HEK293 (cell line): ENCODE measurements at regions not wholly inside any gene's neighbourhood (a gene's known extent, or its start where the extent isn't known, plus 50 kb on each side); places are given as distances from the start of the nearest gene placed in this dataset.

Experiments
- KLF8 ChIP-seq: fragments of 450-650 bp; formaldehyde crosslinking; IDR thresholded peaks from 2 replicates; pipeline ENCODE4 v1.5.1; 2016; ENCODE audit warnings: missing biosample characterization, missing genetic modification characterization
- YY1 ChIP-seq: fragments of 450-650 bp; formaldehyde crosslinking; IDR thresholded peaks from 2 replicates; pipeline ENCODE4 v1.5.1; 2018; ENCODE audit warnings: missing biosample characterization, missing genetic modification characterization
- ZFP3 ChIP-seq: fragments of 450-650 bp; formaldehyde crosslinking; IDR thresholded peaks from 2 replicates; pipeline ENCODE4 v1.5.1; 2016; ENCODE audit warnings: low read depth, missing biosample characterization, missing genetic modification characterization
- ZNF324 ChIP-seq: fragments of 450-650 bp; formaldehyde crosslinking; IDR thresholded peaks from 2 replicates; pipeline ENCODE4 v1.5.1; 2016; ENCODE audit warnings: missing biosample characterization, missing genetic modification characterization
- ZNF747 ChIP-seq: fragments of 450-650 bp; formaldehyde crosslinking; IDR thresholded peaks from 2 replicates; pipeline ENCODE4 v1.5.1; 2016; ENCODE audit warnings: missing biosample characterization, missing genetic modification characterization
- TF ChIP-seq, protein P1 (sequence below): fragments of 450-650 bp; formaldehyde crosslinking; IDR thresholded peaks from 2 replicates; pipeline ENCODE4 v1.5.1; 2016; ENCODE audit warnings: missing biosample characterization, missing genetic modification characterization
- TF ChIP-seq, protein P2 (sequence below): fragments of 450-650 bp; formaldehyde crosslinking; conservative IDR thresholded peaks from 2 replicates; pipeline ENCODE4 v1.5.1; 2016; ENCODE audit warnings: low read depth, missing biosample characterization, missing genetic modification characterization

DNA sequence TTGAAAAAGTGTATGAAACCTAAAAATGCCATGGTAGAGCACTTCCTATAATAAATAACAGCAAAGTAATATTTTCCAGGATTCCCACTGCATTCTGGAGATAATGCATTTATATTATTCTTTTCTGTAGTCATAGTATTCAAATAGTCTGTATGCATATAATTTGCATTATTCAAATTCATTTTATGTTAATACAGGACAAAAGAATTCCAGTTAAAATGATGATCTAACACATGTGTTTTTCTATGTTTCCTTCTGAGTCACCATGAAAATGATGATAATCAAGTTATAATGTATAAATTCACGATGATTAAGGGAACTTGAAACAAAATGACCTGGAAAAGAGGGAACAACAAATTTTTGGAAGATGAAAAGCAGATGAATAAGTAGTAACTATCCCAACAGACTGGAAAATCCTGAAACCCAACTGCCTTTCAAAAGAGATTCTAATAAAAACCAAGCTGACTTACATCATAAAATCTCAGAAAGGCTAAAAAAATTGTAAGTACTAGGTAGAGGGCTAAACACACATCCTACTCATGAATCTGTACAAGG is 358.6 kb upstream of the PAPPA start:
- no peak for TF ChIP-seq KLF8 (tag by site-specific recombination)
- no peak for TF ChIP-seq YY1
- TF ChIP-seq ZNF324 (tag by site-specific recombination) = no peak
- TF ChIP-seq, protein P1, sequence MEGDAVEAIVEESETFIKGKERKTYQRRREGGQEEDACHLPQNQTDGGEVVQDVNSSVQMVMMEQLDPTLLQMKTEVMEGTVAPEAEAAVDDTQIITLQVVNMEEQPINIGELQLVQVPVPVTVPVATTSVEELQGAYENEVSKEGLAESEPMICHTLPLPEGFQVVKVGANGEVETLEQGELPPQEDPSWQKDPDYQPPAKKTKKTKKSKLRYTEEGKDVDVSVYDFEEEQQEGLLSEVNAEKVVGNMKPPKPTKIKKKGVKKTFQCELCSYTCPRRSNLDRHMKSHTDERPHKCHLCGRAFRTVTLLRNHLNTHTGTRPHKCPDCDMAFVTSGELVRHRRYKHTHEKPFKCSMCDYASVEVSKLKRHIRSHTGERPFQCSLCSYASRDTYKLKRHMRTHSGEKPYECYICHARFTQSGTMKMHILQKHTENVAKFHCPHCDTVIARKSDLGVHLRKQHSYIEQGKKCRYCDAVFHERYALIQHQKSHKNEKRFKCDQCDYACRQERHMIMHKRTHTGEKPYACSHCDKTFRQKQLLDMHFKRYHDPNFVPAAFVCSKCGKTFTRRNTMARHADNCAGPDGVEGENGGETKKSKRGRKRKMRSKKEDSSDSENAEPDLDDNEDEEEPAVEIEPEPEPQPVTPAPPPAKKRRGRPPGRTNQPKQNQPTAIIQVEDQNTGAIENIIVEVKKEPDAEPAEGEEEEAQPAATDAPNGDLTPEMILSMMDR (tag by site-specific recombination) = no peak
- TF ChIP-seq ZFP3 (tag by site-specific recombination) = no peak
- TF ChIP-seq, protein P2, sequence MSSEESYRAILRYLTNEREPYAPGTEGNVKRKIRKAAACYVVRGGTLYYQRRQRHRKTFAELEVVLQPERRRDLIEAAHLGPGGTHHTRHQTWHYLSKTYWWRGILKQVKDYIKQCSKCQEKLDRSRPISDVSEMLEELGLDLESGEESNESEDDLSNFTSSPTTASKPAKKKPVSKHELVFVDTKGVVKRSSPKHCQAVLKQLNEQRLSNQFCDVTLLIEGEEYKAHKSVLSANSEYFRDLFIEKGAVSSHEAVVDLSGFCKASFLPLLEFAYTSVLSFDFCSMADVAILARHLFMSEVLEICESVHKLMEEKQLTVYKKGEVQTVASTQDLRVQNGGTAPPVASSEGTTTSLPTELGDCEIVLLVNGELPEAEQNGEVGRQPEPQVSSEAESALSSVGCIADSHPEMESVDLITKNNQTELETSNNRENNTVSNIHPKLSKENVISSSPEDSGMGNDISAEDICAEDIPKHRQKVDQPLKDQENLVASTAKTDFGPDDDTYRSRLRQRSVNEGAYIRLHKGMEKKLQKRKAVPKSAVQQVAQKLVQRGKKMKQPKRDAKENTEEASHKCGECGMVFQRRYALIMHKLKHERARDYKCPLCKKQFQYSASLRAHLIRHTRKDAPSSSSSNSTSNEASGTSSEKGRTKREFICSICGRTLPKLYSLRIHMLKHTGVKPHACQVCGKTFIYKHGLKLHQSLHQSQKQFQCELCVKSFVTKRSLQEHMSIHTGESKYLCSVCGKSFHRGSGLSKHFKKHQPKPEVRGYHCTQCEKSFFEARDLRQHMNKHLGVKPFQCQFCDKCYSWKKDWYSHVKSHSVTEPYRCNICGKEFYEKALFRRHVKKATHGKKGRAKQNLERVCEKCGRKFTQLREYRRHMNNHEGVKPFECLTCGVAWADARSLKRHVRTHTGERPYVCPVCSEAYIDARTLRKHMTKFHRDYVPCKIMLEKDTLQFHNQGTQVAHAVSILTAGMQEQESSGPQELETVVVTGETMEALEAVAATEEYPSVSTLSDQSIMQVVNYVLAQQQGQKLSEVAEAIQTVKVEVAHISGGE = no peak
- no peak for TF ChIP-seq ZNF747
